ENCODE measurements at regions not wholly inside any gene's neighbourhood (a gene's known extent, or its start where the extent isn't known, plus 50 kb on each side); places are given as distances from the start of the nearest gene placed in this dataset.

DNA sequence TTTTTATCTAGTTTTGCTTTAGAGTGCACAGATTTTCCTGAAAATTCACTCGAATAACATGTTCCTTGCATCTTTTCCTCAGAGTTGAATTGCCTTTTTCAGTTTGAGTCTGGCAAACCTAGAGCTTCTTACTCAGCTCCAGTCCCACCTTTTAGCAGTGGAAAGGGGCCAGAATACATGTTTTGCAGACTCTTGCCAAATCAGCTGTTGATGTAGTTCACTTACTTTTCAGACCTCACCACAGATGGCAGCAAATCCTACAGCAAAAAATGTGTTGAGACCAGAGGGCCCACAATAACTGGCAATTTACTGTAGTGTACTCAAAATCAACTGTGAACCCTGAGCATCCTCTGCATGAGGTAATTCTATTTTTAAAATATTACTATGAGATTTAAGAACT, 545.2 kb upstream of the ACO1 start:
- TF ChIP-seq, protein P1, sequence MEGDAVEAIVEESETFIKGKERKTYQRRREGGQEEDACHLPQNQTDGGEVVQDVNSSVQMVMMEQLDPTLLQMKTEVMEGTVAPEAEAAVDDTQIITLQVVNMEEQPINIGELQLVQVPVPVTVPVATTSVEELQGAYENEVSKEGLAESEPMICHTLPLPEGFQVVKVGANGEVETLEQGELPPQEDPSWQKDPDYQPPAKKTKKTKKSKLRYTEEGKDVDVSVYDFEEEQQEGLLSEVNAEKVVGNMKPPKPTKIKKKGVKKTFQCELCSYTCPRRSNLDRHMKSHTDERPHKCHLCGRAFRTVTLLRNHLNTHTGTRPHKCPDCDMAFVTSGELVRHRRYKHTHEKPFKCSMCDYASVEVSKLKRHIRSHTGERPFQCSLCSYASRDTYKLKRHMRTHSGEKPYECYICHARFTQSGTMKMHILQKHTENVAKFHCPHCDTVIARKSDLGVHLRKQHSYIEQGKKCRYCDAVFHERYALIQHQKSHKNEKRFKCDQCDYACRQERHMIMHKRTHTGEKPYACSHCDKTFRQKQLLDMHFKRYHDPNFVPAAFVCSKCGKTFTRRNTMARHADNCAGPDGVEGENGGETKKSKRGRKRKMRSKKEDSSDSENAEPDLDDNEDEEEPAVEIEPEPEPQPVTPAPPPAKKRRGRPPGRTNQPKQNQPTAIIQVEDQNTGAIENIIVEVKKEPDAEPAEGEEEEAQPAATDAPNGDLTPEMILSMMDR (IDR thresholded peaks at IDR 0.05) = no peak
- WGBS, 2 donors = 67 to 69% methylated on average over 1 of the region's 1 CpG
- no peak for DNase-seq (ENCODE audit: low spot score in 2 of 2)
- intact Hi-C loops (cut with DNase I; ENCODE audit: low total_unique reads) = no loop called here
- H3K4me3 ChIP-seq (ENCODE audit: low read depth, poor library complexity, severe bottlenecking) = no peak overlapping the region

DNA sequence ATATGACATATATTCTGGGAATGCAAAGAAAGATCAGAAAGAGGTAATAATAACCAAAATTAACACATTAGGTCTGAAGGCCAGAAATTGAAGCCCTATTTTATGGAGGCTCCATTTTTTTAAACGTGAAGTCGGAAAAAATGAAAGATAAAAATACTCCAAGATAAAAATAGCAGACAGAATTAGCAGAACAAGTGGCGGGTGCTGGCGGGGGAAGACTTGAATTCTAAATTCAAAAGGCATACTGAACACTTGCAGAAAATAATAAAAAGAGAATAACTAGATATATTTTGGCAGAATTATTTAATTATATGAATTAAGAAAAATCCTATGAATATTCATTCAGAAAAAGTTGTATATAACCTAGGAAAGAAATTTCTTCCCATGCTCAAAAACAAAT, 543.7 kb upstream of the ACO1 start:
- DNase-seq (ENCODE audit: low spot score in 2 of 2) = no peak
- no peak for TF ChIP-seq POLR2A (IDR thresholded peaks at IDR 0.05)
- TF ChIP-seq, protein P1 (IDR thresholded peaks at IDR 0.05) = no peak
- no peak overlapping the region for H3K4me3 ChIP-seq (ENCODE audit: low read depth, poor library complexity, severe bottlenecking)
- WGBS, 2 donors = 57 to 78% methylated on average over 4 of the region's 4 CpGs
- intact Hi-C loops (cut with DNase I; ENCODE audit: low total_unique reads) = no loop called here

DNA sequence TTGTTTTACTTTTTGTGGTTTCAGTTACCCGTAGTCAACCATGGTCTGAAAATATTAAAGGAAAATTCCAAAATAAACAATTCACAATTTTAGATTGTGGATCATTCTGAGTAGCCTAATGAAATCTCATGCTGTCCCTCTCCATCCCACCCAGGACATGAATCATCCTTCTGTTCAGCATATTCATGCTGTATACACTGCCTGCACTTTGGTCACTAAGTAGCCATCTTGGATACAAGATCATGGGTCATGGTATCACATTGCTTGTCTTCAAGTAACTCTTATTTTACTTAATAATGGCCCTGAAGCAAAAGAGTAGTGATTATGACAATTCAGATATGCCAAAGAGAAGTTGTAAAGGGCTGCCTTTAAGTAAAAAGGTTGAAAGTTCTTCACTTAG, 536.5 kb upstream of the ACO1 start:
- TF ChIP-seq, protein P1 (IDR thresholded peaks at IDR 0.05) = no peak
- no peak for TF ChIP-seq POLR2A (IDR thresholded peaks at IDR 0.05)
- WGBS, 2 donors = 87 to 92% methylated on average over 1 of the region's 1 CpG
- H3K4me3 ChIP-seq (ENCODE audit: low read depth, poor library complexity, severe bottlenecking) = no peak overlapping the region
- DNase-seq (ENCODE audit: low spot score in 2 of 2) = no peak
- intact Hi-C loops (cut with DNase I; ENCODE audit: low total_unique reads) = no loop called here

DNA sequence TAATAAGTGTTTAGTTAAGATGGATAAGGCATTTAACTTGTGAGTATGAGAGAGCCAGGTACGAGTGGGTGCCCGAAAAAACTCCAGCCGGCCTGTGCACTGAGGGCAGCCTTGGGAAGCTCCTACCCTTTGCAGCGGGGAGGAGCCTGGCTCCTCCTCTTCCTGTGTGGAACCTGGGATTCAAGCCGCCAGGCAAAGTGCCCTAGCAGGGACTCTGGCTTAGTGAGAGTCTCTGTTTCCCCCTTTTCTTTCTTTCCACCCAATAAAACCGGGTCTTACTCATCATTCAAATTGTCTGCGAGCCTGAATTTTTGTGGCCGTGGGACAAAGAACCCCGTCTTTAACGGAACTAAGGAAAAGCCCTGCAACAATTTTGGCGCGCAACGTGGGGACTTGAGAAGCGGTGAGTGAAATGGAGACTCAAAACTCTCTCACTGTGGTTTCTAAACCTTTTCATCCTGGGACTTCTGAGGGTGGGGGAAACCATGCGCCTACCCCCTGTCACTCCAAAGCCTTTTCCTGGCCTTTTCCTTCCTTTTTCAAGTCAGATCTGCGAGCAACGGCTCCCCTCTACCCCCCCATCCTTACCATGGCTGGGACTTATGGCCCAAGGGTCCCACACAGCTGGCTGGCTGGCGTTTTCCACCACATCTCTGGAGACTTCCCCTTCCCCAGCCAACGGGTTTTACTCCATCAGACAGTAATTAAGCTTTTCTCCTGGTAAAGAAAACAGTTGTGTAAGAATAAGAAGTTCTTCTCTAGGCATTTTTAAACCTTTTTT, 535.7 kb upstream of the ACO1 start:
- intact Hi-C loops (cut with DNase I; ENCODE audit: low total_unique reads) = no loop called here
- WGBS, 2 donors = 87% methylated on average over 19 of the region's 19 CpGs
- TF ChIP-seq, protein P1 (IDR thresholded peaks at IDR 0.05) = no peak
- no peak for TF ChIP-seq POLR2A (IDR thresholded peaks at IDR 0.05)
- no peak overlapping the region for H3K4me3 ChIP-seq (ENCODE audit: low read depth, poor library complexity, severe bottlenecking)
- no peak for DNase-seq (ENCODE audit: low spot score in 2 of 2)

DNA sequence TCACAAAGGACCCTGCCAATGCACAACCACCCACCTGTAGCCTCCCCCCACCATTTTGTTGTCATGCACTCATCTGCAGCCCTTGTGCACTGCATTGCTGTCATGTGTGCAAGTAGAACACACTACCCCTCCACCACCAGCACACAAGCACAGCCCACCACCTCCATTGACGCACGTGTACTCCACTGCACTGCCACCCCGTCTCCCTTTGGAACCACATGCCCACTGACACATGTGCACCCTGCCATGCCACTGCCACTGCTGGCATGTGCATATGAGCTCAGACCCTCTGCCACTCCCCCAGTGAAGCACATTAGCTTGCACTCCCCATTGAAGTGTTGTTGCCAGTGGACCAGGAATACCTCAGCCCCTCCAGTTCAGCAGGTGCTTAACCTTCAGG, 530.3 kb upstream of the ACO1 start:
- 90 to 98% methylated on average over 3 of the region's 3 CpGs for WGBS, 2 donors
- TF ChIP-seq POLR2A (IDR thresholded peaks at IDR 0.05) = no peak
- TF ChIP-seq, protein P1 (IDR thresholded peaks at IDR 0.05) = no peak
- no peak overlapping the region for H3K4me3 ChIP-seq (ENCODE audit: low read depth, poor library complexity, severe bottlenecking)
- intact Hi-C loops (cut with DNase I; ENCODE audit: low total_unique reads) = no loop called here
- DNase-seq (ENCODE audit: low spot score in 2 of 2) = no peak

DNA sequence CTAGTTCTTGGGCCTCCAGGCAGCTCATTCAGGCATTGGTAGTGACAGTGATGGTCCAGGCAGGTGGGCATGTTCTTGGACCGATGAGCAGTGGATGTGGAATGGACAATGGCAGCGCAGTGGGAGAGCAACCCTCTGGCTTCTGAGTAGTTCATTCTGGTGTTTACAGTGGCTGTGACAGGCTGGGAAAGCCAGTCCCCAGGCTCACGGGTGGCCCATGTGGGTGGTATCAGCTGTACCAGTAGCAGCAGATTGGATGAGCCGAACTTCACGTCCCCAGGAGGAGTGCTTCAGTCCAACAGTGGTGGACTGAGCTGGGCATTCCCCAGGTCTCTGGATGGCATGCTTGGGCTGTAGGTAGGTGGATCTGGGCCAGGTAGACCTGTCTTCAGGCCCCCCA, 515.6 kb upstream of the ACO1 start:
- WGBS, 2 donors = 86 to 92% methylated on average over 5 of the region's 5 CpGs
- DNase-seq (ENCODE audit: low spot score in 2 of 2) = no peak
- intact Hi-C loops (cut with DNase I; ENCODE audit: low total_unique reads) = no loop called here
- TF ChIP-seq POLR2A (IDR thresholded peaks at IDR 0.05) = no peak
- TF ChIP-seq, protein P1 (IDR thresholded peaks at IDR 0.05) = no peak
- no peak overlapping the region for H3K4me3 ChIP-seq (ENCODE audit: low read depth, poor library complexity, severe bottlenecking)

Measured in lower leg skin (tissue), 4 donors.